Spleen (tissue), 11 donors: ENCODE measurements at regions not wholly inside any gene's neighbourhood (a gene's known extent, or its start where the extent isn't known, plus 50 kb on each side); places are given as distances from the start of the nearest gene placed in this dataset.
A peak's percentile ranks its signal among the peaks of the same experiment; 100 is the strongest.

Source experiments
- DNase-seq: peaks from one replicate; pipeline ENCODE4 v3.0.0-alpha.2; 2020
- H3K27ac ChIP-seq, 8 donors: fragments of 200-600 bp; sonication (generic) in 7 of 8; 1 replicate in 4 of 8; 2 replicates in 4 of 8; pipeline versions ENCODE4 v1.5.0 to v1.8.0; 2016 to 2021; ENCODE audit warnings: inconsistent platforms in 4 of 8, mild to moderate bottlenecking in 4 of 8, moderate library complexity in 1 of 8
- H3K27me3 ChIP-seq, 7 donors: fragments of 200-600 bp; sonication (generic) in 6 of 7; replicated peaks in 1 of 7; 1 replicate in 4 of 7; 2 replicates in 3 of 7; pipeline versions ENCODE4 v1.5.0 to v1.8.0; 2016 to 2021; ENCODE audit warnings: inconsistent platforms in 3 of 7, mild to moderate bottlenecking in 1 of 7
- H3K36me3 ChIP-seq, 6 donors: fragments of 200-600 bp; sonication (generic) in 5 of 6; 1 replicate in 4 of 6; 2 replicates in 2 of 6; pipeline versions ENCODE4 v1.5.0 to v1.8.0; 2016 to 2021; ENCODE audit warnings: inconsistent platforms in 2 of 6
- H3K4me1 ChIP-seq, 6 donors: fragments of 200-600 bp; sonication (generic) in 5 of 6; 1 replicate in 3 of 6; 2 replicates in 3 of 6; pipeline versions ENCODE4 v1.5.0 to v1.8.0; 2016 to 2021; ENCODE audit warnings: inconsistent platforms in 3 of 6
- H3K4me3 ChIP-seq, 8 donors: fragments of 200-600 bp; sonication (generic) in 7 of 8; 1 replicate in 4 of 8; 2 replicates in 4 of 8; pipeline versions ENCODE4 v1.5.0 to v1.8.0; 2016 to 2021; ENCODE audit warnings: inconsistent platforms in 4 of 8, mild to moderate bottlenecking in 4 of 8, moderate library complexity in 2 of 8
- H3K9me3 ChIP-seq, 8 donors: fragments of 200-600 bp; sonication (generic) in 7 of 8; 1 replicate in 4 of 8; 2 replicates in 4 of 8; pipeline versions ENCODE4 v1.5.0 to v1.8.0; 2016 to 2021; ENCODE audit warnings: inconsistent platforms in 4 of 8
- POLR2A ChIP-seq, 3 donors: fragments of 450-650 bp; IDR thresholded peaks; one replicate each; pipeline ENCODE4 v1.5.1; 2017; ENCODE audit warnings: antibody characterized with exemption in 3 of 3, mild to moderate bottlenecking in 1 of 3
- POLR2AphosphoS5 ChIP-seq, 3 donors: sonication (generic); formaldehyde crosslinking; IDR thresholded peaks; one replicate each; pipeline ENCODE4 v1.5.1; 2017; ENCODE audit warnings: antibody characterized with exemption in 3 of 3
- WGBS, 5 donors: extraction: QIAGEN DNeasy Blood & Tissue Kit in 3 of 5; methylation state at CpG; one replicate each; pipeline versions ENCODE4 v1.1.5 to v1.1.7; 2013 to 2018; 5-methylcytosine and 5-hydroxymethylcytosine counted together
- intact Hi-C: fragments of 100-400 bp; cut with DNase I; formaldehyde crosslinking; loops from one replicate; pipeline ENCODE4 v1.15.0; 2023; ENCODE audit warnings: low total_unique reads
- TF ChIP-seq, protein P1 (sequence below), 11 experiments: fragments of 200-600 bp in 7 of 11; fragments of 450-650 bp in 4 of 11; sonication (generic) in 4 of 11; IDR thresholded peaks in 8 of 11; conservative IDR thresholded peaks in 3 of 11; 1 replicate in 7 of 11; 2 replicates in 4 of 11; pipeline versions ENCODE4 v1.4.0 to v1.8.0; 2016 to 2021; ENCODE audit warnings: antibody characterized with exemption in 11 of 11, inconsistent platforms in 4 of 11, mild to moderate bottlenecking in 1 of 11
- donor health status: healthy with polysubstance abuse.
- donor health status: DM: no; HTN: no; CAD: no; lungs with moderate emphysema.
- donor health status: DM: no; HTN: no; CAD: no.
- donor health status: Bipolar disorder and iron deficiency.
- donor health status: healthy.
- donor health status: DM: no; HTN: no; CAD: no.
- donor health status: DM: yes; HTN: yes; CAD: no.

DNA sequence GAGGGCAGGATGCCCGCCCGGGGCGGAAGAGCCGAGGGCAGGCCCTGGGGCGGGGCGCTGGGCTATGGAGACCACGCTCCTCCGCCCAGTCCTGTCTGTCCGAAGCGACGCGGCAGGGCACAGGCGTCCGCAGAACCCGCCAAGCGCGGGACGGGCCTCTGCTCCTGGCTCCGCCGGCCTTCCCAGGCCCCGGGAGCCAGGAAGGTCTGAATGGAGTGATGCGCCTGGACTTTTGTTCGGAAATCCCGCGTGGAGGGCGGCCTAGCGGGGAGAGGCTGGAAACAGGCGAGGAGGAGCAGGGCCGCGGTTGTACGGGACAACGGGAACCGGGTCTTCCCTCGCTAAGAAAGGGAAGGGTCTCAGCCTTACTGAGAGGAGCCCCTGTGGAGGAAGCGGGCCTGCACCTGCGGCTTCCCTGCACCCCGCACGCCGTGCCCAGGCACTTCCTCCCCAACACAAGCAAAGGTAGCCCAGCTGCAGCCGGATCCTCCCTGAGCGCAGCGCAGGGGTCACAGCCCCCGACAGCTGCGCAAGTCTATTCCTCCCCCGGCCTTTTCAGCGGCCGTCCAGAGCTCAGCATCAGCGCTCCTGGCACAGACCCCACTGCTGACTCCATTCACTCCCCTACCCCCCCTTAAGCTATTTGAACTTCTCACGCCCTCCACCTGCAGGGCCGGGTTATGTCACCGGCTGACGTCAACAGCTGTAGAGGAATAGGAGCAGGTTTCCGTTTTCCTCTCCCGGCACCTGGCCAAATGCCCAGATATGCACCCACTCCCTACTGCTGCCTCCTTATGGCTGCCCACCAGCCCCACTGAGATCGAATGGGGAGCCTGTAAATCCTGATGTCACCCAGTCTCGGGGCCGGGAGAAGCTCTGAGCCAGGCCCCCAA is 143.2 kb upstream of the RET start:
- intact Hi-C loops, result no loop called here
- DNase-seq, result peak; percentile 74
- TF ChIP-seq POLR2A (IDR thresholded peaks at IDR 0.05) (no peak), POLR2AphosphoS5 (IDR thresholded peaks at IDR 0.05) (peak in 1 of 3 donors; percentile 9)
- WGBS, 5 donors, result 2 to 9% (median 5%) methylated on average over 51 to 57 of the region's 57 CpGs
- Histone ChIP-seq H3K27me3 (peaks cover 0 to 58% (median 29%) of the 10 kb centered on the region in 7 donors), H3K9me3 (no peaks in the 10 kb centered on the region), H3K27ac (peak overlapping the region in 1 of 8 donors; percentile 51), H3K4me3 (peak overlapping the region; percentile 6 to 59 (median 21)), H3K36me3 (no peaks in the 10 kb centered on the region), H3K4me1 (peaks cover 5 to 22% (median 16%) of the 10 kb centered on the region in 6 donors)

DNA sequence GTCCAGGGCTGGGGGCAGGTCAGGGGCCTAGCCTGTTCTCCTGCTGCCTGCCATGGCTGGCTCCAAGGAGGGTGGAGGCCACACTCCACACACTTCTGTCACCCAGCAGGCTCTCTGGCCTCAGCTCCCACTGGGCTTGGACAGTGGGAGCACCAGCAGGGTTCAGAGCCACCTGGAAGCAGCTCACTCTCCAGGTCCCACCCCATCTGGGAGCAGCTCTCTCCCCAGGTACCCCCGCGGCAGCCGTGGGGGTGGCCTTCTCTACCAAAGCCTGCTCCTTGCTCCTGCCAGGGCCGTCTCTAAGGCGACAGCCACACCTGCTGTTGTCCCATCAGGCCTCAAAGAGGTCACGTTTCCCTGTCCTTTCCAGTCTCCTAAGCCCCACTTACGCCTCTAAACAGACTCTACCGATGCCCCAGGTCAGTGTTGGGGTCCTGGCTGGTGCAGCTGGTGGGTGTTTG is 142.5 kb upstream of the RET start:
- Histone ChIP-seq H3K27me3 (peaks cover 0 to 58% (median 29%) of the 10 kb centered on the region in 7 donors), H3K4me3 (no peak overlapping the region), H3K27ac (no peak overlapping the region), H3K4me1 (peaks cover 5 to 22% (median 16%) of the 10 kb centered on the region in 6 donors), H3K36me3 (no peaks in the 10 kb centered on the region), H3K9me3 (no peaks in the 10 kb centered on the region)
- WGBS, 5 donors, result 90 to 95% (median 92%) methylated on average over 8 of the region's 8 CpGs
- intact Hi-C loops, result no loop called here
- no peak for TF ChIP-seq POLR2A (IDR thresholded peaks at IDR 0.05)
- no peak for TF ChIP-seq POLR2AphosphoS5 (IDR thresholded peaks at IDR 0.05)
- TF ChIP-seq, protein P1, sequence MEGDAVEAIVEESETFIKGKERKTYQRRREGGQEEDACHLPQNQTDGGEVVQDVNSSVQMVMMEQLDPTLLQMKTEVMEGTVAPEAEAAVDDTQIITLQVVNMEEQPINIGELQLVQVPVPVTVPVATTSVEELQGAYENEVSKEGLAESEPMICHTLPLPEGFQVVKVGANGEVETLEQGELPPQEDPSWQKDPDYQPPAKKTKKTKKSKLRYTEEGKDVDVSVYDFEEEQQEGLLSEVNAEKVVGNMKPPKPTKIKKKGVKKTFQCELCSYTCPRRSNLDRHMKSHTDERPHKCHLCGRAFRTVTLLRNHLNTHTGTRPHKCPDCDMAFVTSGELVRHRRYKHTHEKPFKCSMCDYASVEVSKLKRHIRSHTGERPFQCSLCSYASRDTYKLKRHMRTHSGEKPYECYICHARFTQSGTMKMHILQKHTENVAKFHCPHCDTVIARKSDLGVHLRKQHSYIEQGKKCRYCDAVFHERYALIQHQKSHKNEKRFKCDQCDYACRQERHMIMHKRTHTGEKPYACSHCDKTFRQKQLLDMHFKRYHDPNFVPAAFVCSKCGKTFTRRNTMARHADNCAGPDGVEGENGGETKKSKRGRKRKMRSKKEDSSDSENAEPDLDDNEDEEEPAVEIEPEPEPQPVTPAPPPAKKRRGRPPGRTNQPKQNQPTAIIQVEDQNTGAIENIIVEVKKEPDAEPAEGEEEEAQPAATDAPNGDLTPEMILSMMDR (IDR thresholded peaks at IDR 0.05 in 8 of 11, conservative IDR thresholded peaks at IDR 0.05 in 3 of 11), result no peak
- DNase-seq, result peak; percentile 47

DNA sequence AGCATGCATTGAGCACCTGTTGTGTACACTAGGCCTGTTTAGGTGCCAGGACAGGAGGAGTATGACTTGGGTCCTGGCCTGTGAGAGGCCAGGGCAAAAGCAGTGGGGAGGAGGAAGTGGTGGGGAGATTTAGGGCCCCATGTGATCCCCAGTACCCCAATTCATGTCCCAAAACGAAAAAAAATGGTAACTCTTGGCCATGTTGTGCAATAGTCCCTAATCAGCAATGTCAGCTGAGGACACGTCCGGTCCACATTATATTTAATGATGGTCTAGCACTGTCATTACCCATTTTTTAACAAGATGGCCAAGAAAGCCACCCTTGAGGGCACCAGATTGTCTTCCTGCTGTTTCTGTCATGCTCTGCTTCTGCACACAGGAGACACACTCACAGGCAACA is 142.0 kb upstream of the RET start:
- H3K36me3 ChIP-seq, result no peaks in the 10 kb centered on the region
- 59 to 84% (median 70%) methylated on average over 3 of the region's 3 CpGs for WGBS, 5 donors
- H3K27ac ChIP-seq, result no peak overlapping the region
- H3K4me3 ChIP-seq, result no peak overlapping the region
- DNase-seq, result no peak
- intact Hi-C loops, result no loop called here
- no peaks in the 10 kb centered on the region for H3K9me3 ChIP-seq
- peaks cover 0 to 53% (median 29%) of the 10 kb centered on the region in 7 donors for H3K27me3 ChIP-seq
- TF ChIP-seq POLR2A (IDR thresholded peaks at IDR 0.05), result no peak
- peaks cover 5 to 22% (median 16%) of the 10 kb centered on the region in 6 donors for H3K4me1 ChIP-seq

DNA sequence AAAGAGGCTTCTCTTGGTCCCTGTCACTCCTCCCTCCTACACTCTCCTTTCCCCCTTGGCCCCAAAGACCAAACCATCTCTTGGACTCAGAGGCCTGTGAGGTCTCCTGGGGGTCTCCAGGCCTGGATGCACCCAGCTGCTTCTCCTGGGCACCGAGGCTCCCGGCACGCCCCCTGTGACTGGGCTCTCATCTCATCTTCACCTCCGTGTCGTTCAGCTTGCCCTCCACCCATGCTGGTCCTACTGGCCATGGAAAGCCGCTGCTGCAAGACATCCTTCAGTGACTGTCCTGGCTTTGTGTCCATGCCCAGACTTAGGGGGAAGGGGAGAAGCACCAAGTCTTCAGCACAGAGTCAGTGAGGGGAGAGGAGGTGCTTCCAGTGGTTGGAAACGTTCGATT is 141.4 kb upstream of the RET start:
- H3K27me3 ChIP-seq, result peaks cover 0 to 51% (median 29%) of the 10 kb centered on the region in 7 donors
- H3K4me3 ChIP-seq, result no peak overlapping the region
- H3K4me1 ChIP-seq, result peaks cover 5 to 24% (median 16%) of the 10 kb centered on the region in 6 donors
- peak; percentile 49 for DNase-seq
- H3K9me3 ChIP-seq, result no peaks in the 10 kb centered on the region
- no peak for TF ChIP-seq POLR2A (IDR thresholded peaks at IDR 0.05)
- TF ChIP-seq, protein P1 (IDR thresholded peaks at IDR 0.05 in 8 of 11, conservative IDR thresholded peaks at IDR 0.05 in 3 of 11), result no peak
- no peak for TF ChIP-seq POLR2AphosphoS5 (IDR thresholded peaks at IDR 0.05)
- H3K36me3 ChIP-seq, result no peaks in the 10 kb centered on the region
- intact Hi-C loops, result no loop called here
- H3K27ac ChIP-seq, result no peak overlapping the region
- WGBS, 5 donors, result 82 to 92% (median 86%) methylated on average over 8 of the region's 8 CpGs

DNA sequence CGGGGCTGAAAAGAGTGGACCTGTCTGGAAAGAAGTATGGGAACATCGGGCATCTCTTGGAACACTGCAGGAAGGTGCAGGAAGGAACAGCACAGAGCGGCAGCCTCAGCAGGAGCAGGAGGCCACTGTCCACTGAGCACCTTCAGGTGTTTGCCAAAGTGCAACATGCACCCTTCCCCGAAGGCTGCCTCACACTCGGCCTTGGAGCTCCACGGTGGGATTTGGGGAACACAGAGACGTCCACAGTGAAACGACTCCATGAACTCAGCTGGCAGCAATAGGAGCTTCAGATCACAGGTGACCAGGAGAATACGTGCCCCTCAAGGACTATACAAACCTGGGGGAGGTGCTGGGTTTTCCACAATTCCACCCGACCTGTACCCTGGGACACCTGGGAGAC is 140.3 kb upstream of the RET start:
- 86 to 96% (median 88%) methylated on average over 9 to 10 of the region's 10 CpGs for WGBS, 5 donors
- Histone ChIP-seq H3K27me3 (peaks cover 0 to 45% (median 27%) of the 10 kb centered on the region in 7 donors), H3K4me1 (peaks cover 5 to 33% (median 21%) of the 10 kb centered on the region in 6 donors), H3K4me3 (no peak overlapping the region), H3K27ac (no peak overlapping the region), H3K9me3 (no peaks in the 10 kb centered on the region), H3K36me3 (no peaks in the 10 kb centered on the region)
- DNase-seq, result peak; percentile 35
- no peak for TF ChIP-seq POLR2AphosphoS5 (IDR thresholded peaks at IDR 0.05)
- TF ChIP-seq POLR2A (IDR thresholded peaks at IDR 0.05), result no peak
- TF ChIP-seq, protein P1 (IDR thresholded peaks at IDR 0.05 in 8 of 11, conservative IDR thresholded peaks at IDR 0.05 in 3 of 11), result no peak
- intact Hi-C loops, result no loop called here
